Mammary epithelial cell (primary cell): ENCODE measurements at regions not wholly inside any gene's neighbourhood (a gene's known extent, or its start where the extent isn't known, plus 50 kb on each side); places are given as distances from the start of the nearest gene placed in this dataset.

Source experiments
- EZH2 ChIP-seq: IDR thresholded peaks from 2 replicates; pipeline ENCODE4 v1.6.1; 2012; ENCODE audit warnings: low read length, inconsistent platforms, borderline replicate concordance
- TF ChIP-seq, protein P1 (sequence below), 2 donors: IDR thresholded peaks in 1 of 2; conservative IDR thresholded peaks in 1 of 2; 2 replicates each; pipeline ENCODE4 v1.5.1; 2011 to 2012; ENCODE audit warnings: inconsistent platforms in 2 of 2, low read length in 2 of 2, mild to moderate bottlenecking in 2 of 2, control low read depth in 1 of 2, low read depth in 1 of 2; ENCODE audit not compliant: insufficient read depth in 1 of 2; ENCODE audit errors: extremely low read depth in 1 of 2

DNA sequence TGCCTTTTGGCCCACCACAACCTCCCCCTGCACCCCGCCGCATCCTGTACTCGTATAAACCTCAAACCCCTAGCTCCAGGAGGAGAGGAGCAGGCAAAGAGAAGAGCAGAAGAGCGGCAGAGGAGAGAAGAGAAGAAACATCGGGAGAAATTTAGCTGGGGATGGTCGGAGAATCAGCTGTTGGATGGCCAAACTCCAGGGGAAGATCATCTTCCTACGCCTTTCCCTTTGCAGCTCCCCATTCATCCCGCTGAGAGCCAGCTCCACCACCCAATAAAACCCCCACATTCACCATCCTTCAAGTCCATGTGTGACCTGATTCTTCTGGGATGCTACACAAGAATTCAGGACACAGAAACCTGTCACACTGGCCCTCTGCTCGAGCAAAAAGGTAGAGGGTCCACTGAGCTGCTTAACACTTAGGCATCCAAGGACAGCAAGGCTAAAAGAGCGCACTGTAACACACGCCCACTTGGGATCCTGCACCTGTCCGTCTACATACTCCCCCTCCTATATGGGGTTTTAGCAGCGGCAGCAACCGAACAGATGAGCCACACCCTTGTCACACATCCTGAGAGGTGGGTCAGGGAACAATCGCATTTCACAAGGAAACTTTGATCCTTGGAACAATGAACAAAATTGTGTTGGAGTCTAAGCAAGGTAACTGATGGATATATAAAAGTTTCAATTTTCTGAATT lies 51.6 kb upstream of the MIR17HG start:
- TF ChIP-seq EZH2: no peak
- TF ChIP-seq, protein P1, sequence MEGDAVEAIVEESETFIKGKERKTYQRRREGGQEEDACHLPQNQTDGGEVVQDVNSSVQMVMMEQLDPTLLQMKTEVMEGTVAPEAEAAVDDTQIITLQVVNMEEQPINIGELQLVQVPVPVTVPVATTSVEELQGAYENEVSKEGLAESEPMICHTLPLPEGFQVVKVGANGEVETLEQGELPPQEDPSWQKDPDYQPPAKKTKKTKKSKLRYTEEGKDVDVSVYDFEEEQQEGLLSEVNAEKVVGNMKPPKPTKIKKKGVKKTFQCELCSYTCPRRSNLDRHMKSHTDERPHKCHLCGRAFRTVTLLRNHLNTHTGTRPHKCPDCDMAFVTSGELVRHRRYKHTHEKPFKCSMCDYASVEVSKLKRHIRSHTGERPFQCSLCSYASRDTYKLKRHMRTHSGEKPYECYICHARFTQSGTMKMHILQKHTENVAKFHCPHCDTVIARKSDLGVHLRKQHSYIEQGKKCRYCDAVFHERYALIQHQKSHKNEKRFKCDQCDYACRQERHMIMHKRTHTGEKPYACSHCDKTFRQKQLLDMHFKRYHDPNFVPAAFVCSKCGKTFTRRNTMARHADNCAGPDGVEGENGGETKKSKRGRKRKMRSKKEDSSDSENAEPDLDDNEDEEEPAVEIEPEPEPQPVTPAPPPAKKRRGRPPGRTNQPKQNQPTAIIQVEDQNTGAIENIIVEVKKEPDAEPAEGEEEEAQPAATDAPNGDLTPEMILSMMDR (conservative IDR thresholded peaks at IDR 0.05 in 1 of 2, IDR thresholded peaks at IDR 0.05 in 1 of 2; ENCODE audit: extremely low read depth in 1 of 2, insufficient read depth in 1 of 2, low read depth in 1 of 2, low read length in 2 of 2): no peak
